GM12874 (cell line): ENCODE measurements at regions not wholly inside any gene's neighbourhood (a gene's known extent, or its start where the extent isn't known, plus 50 kb on each side); places are given as distances from the start of the nearest gene placed in this dataset.

Source experiments
- TF ChIP-seq, protein P1 (sequence below): IDR thresholded peaks from 2 replicates; pipeline ENCODE4 v1.5.1; 2011; ENCODE audit warnings: low read depth, mild to moderate bottlenecking, control low read depth, low read length, moderate library complexity; ENCODE audit not compliant: insufficient read depth

DNA sequence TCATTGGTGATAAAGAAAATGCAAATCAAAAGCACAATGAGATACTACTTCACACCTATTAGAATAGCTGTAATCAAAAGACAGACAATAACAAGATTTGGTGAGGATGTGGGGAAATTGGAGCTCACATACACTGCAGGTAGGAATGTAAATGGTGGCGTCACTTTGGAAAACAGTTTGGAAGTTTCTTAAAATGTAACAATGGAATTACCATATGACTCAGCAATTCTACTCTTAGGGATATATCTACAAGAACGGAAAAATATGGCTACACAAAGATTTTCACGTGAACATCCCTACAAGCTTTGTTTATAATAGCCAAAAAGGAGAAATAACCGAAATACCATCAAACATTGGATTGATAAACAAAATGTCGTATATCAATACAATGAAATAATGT, 270.4 kb downstream of the DOK5 start:
- TF ChIP-seq, protein P1, sequence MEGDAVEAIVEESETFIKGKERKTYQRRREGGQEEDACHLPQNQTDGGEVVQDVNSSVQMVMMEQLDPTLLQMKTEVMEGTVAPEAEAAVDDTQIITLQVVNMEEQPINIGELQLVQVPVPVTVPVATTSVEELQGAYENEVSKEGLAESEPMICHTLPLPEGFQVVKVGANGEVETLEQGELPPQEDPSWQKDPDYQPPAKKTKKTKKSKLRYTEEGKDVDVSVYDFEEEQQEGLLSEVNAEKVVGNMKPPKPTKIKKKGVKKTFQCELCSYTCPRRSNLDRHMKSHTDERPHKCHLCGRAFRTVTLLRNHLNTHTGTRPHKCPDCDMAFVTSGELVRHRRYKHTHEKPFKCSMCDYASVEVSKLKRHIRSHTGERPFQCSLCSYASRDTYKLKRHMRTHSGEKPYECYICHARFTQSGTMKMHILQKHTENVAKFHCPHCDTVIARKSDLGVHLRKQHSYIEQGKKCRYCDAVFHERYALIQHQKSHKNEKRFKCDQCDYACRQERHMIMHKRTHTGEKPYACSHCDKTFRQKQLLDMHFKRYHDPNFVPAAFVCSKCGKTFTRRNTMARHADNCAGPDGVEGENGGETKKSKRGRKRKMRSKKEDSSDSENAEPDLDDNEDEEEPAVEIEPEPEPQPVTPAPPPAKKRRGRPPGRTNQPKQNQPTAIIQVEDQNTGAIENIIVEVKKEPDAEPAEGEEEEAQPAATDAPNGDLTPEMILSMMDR = no peak

- TF ChIP-seq, protein P1 = no peak
Observed at GRCh38 chr20:54744097-54744496, 268.7 kb downstream of the DOK5 start.

- TF ChIP-seq, protein P1 = no peak
Observed at GRCh38 chr20:54742193-54742592, 266.8 kb downstream of the DOK5 start.

DNA sequence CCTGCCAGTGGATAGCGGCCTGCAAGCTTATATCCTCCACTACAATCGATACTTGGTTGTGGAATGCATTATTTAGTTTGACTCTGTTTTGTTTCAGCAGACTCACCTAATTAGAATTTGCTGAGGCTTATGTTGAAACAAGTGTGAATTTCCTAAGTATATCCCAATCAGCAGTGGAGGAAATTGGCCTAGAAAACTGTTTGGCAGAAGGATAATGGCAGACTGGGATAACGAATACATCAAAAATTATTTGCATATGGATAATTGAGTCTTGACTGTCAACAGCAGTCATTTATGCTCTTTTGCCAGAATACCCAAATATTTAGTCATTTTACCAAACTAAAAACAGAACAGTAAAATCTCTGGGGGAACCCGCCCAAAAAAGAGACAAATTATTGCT, 261.0 kb downstream of the DOK5 start:
- TF ChIP-seq, protein P1 = no peak

DNA sequence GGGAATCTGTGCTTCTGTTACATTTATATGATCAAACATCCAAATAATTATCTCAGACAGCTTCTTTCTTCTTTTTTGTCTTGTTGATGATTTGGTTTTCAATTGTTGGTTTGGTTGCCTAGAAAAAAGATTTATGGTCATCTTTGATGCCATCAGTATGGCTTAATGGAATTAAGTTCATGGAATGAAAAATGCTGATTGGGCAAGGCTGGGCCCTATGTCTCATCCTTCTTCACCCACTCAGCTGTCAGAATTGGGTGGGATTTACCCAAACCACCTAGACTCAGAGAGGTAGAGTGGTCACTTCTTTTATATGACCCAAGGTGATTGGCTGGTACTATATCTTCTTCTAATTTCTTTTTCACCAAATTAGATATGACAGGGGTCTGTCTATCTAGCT, 258.3 kb downstream of the DOK5 start:
- TF ChIP-seq, protein P1 = no peak

- TF ChIP-seq, protein P1 = no peak
Observed at GRCh38 chr20:54727490-54727889, 252.1 kb downstream of the DOK5 start.

DNA sequence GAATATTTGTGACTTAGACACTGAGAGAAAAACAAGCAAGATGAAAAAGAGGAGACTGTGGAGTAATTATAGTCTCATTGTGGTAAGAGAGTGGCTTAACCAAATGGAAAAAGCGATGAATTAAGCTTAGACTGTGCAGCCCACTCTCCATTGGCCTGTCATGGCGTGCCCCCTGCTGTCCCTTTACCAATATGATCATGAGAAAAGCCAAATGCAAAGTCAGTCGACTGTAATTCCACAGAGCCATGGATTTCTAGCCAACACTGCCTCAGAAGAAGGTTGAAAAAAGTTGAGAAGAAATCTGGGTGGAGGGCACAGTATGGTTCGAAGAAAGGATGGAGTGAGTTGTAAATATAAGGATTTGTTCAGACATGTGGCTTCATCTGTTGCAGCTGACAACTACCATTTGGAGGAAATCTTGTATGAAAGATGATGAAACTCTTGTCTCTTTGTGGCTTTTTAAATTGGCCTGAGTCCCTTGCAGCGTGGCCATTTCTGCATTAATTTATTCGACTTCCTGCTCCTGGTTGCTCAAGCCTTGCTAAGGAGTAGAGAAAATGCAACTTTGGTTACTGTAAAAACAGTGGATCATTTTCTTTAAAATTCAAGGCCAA, 251.4 kb downstream of the DOK5 start:
- TF ChIP-seq, protein P1 = no peak
